GM12878 (cell line): ENCODE measurements at regions not wholly inside any gene's neighbourhood (a gene's known extent, or its start where the extent isn't known, plus 50 kb on each side); places are given as distances from the start of the nearest gene placed in this dataset.

Experiments used
- ATAC-seq: fragments of 200-7000 bp; cut with Tn5 transposase; 3 replicates; pipeline ENCODE4 v1.9.1; 2020; ENCODE audit warnings: mild to moderate bottlenecking, moderate library complexity
- BruUV-seq: library from RNA; stranded (reverse); fragments of 400-500 nt; replicated peaks from 2 replicates; lab custom pipeline; 2021; lab: Mats Ljungman, UMichigan
- CTCF ChIA-PET: fragments of 300-600 bp; sonication (Branson Sonifier 250); formaldehyde crosslinking; extraction: SDS; loops from one replicate; lab custom pipeline; 2021; ENCODE audit warnings: inconsistent platforms; lab: Yijun Ruan, JAX
- POLR2A ChIA-PET: fragments of 350-600 bp; formaldehyde crosslinking; extraction: SDS; loops from one replicate; lab custom pipeline; 2021; ENCODE audit warnings: inconsistent platforms; lab: Charles Lee
- RAD21 ChIA-PET: fragments of 300-600 bp; sonication (Branson Sonifier 250); formaldehyde crosslinking; loops from one replicate; lab custom pipeline; 2023; ENCODE audit warnings: antibody characterized with exemption; ENCODE audit not compliant: unreplicated experiment; lab: Charles Lee
- SMC1A ChIA-PET: fragments of 300-600 bp; sonication (Branson Sonifier 250); formaldehyde crosslinking; loops from one replicate; lab custom pipeline; 2023; ENCODE audit not compliant: unreplicated experiment, uncharacterized antibody; lab: Charles Lee
- DNase-seq: peaks from one replicate; pipeline ENCODE4 v3.0.0-alpha.2; 2011; ENCODE audit warnings: low read depth, low spot score
- FAIRE-seq: peaks from 3 replicates; lab custom pipeline; 2011; peaks lifted over from hg19 to GRCh38; lab: Jason Lieb, UNC
- H2AFZ ChIP-seq: 2 replicates; pipeline ENCODE4 v1.6.0; 2011; ENCODE audit warnings: low read depth, low read length, control low read depth; ENCODE audit not compliant: control insufficient read depth
- H3K27ac ChIP-seq: 2 replicates; pipeline ENCODE4 v1.5.1; 2011; ENCODE audit warnings: control low read depth; ENCODE audit not compliant: control insufficient read depth, insufficient read depth
- H3K27me3 ChIP-seq, 2 experiments: replicated peaks in 1 of 2; 2 replicates each; pipeline versions ENCODE4 v1.6.0 to v1.6.1; 2011; ENCODE audit warnings: low read length in 1 of 2; ENCODE audit not compliant: control insufficient read depth in 2 of 2, insufficient read depth in 2 of 2
- H3K36me3 ChIP-seq, 2 experiments: 2 replicates each; pipeline ENCODE4 v1.5.1; 2011; ENCODE audit warnings: low read length in 1 of 2; ENCODE audit not compliant: control insufficient read depth in 2 of 2, insufficient read depth in 2 of 2
- H3K4me1 ChIP-seq: 2 replicates; pipeline ENCODE4 v1.6.1; 2011; ENCODE audit warnings: mild to moderate bottlenecking, low read length, moderate library complexity, mixed read lengths; ENCODE audit not compliant: control insufficient read depth, insufficient read depth
- H3K4me2 ChIP-seq: 2 replicates; pipeline ENCODE4 v1.6.0; 2011; ENCODE audit warnings: control low read depth; ENCODE audit not compliant: control insufficient read depth, insufficient read depth
- H3K4me3 ChIP-seq: fragments of 200-600 bp; sonication (generic); 2 replicates; pipeline ENCODE4 v1.5.1; 2016
- H3K79me2 ChIP-seq: 2 replicates; pipeline ENCODE4 v1.6.0; 2011; ENCODE audit warnings: low read length; ENCODE audit not compliant: control insufficient read depth, insufficient read depth
- H3K9ac ChIP-seq: 2 replicates; pipeline ENCODE4 v1.8.0; 2011; ENCODE audit warnings: low read length, control low read depth, mixed read lengths; ENCODE audit not compliant: control insufficient read depth, insufficient read depth
- H3K9me3 ChIP-seq: replicated peaks from 3 replicates; pipeline ENCODE4 v1.5.1; 2011; ENCODE audit warnings: mild to moderate bottlenecking, low read length; ENCODE audit not compliant: control insufficient read depth, insufficient read depth
- H4K20me1 ChIP-seq: 2 replicates; pipeline ENCODE4 v1.6.0; 2011; ENCODE audit not compliant: control insufficient read depth, insufficient read depth
- ESRRA ChIP-seq: IDR thresholded peaks from 2 replicates; pipeline ENCODE4 v1.6.1; 2012; ENCODE audit warnings: mild to moderate bottlenecking, low read length, improper control_type of control experiment
- FOXM1 ChIP-seq: IDR thresholded peaks from 2 replicates; pipeline ENCODE4 v1.6.1; 2012; ENCODE audit warnings: low read depth, mild to moderate bottlenecking, inconsistent platforms, low read length, moderate library complexity
- JUND ChIP-seq: IDR thresholded peaks from 2 replicates; pipeline ENCODE4 v1.6.1; 2012; ENCODE audit warnings: low read depth, mild to moderate bottlenecking, low read length, improper control_type of control experiment, moderate library complexity
- PAX5 ChIP-seq: IDR thresholded peaks from 2 replicates; pipeline ENCODE4 v1.6.1; 2011; ENCODE audit warnings: low read depth, low read length, borderline replicate concordance
- PML ChIP-seq: IDR thresholded peaks from 2 replicates; pipeline ENCODE4 v1.6.1; 2012; ENCODE audit warnings: low read length, inconsistent platforms
- POU2F2 ChIP-seq: IDR thresholded peaks from 3 replicates; pipeline ENCODE4 v1.6.1; 2011; ENCODE audit warnings: low read depth, mild to moderate bottlenecking, low read length, borderline replicate concordance
- TCF3 ChIP-seq: IDR thresholded peaks from 2 replicates; pipeline ENCODE4 v1.6.1; 2012; ENCODE audit warnings: low read depth, mild to moderate bottlenecking, low read length, borderline replicate concordance; ENCODE audit not compliant: insufficient read depth
- ZZZ3 ChIP-seq: IDR thresholded peaks from 2 replicates; pipeline ENCODE4 v1.6.1; 2011; ENCODE audit warnings: low read depth; ENCODE audit not compliant: control insufficient read depth, insufficient read length
- WGBS: methylation state at CpG from one replicate; pipeline ENCODE4 v1.1.6; 2016; ENCODE audit warnings: low lambda C conversion rate; ENCODE audit not compliant: insufficient replicate concordance, insufficient coverage; ENCODE audit errors: missing lambda C conversion rate; 5-methylcytosine and 5-hydroxymethylcytosine counted together
- in situ Hi-C: fragments of 300-500 bp; cut with MboI; formaldehyde crosslinking; loops from 9 replicates; pipeline ENCODE4 v1.14.3; 2018; ENCODE audit warnings: mixed read lengths
- intact Hi-C: fragments of 100-400 bp; cut with micrococcal nuclease; formaldehyde crosslinking; loops from one replicate; pipeline ENCODE4 v1.14.2; 2022; ENCODE audit not compliant: unreplicated experiment
- TF ChIP-seq, protein P1 (sequence below): fragments of 450-650 bp; formaldehyde crosslinking; IDR thresholded peaks from 2 replicates; pipeline ENCODE4 v1.4.0; 2020; ENCODE audit warnings: mild to moderate bottlenecking, moderate library complexity
- TF ChIP-seq, protein P2 (sequence below): fragments of 450-650 bp; IDR thresholded peaks from 2 replicates; pipeline ENCODE4 v1.6.1; 2017; ENCODE audit warnings: low read depth, mild to moderate bottlenecking, moderate library complexity
- TF ChIP-seq, protein P3 (sequence below): fragments of 450-650 bp; IDR thresholded peaks from 2 replicates; pipeline ENCODE4 v1.6.1; 2018; ENCODE audit warnings: borderline replicate concordance, mild to moderate bottlenecking; ENCODE audit not compliant: partially characterized antibody

DNA sequence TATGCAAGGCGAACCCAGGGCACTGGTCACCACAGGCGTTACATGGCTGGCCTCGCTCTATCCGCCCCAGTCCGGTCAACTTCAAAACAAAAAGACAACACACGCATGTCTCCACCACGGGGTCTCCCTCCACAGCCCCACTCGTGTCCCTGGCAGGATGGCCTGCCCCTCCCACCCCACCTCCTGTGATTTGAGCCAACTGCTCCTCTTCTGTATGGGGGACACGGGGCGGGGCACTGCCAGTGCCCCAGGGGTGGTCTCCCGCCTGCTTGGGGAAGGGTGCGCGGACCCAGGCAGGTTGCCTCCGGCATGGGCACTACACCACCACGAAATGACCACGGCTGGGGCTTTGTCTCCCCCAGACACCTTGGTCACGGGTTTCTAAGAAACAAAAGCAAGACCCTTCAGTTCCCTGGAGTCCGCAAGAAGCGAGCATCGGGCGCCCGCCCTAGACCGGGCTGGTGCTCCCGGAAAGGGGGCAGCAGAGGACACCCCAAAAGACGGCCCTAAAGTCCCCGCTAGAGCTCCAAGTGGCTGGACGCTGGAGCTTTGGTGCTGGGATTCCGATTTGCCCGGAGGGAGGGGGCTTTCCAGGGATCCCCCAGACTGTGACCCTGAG lies 219.3 kb upstream of the PRICKLE2 start:
- ChIA-PET SMC1A (interaction anchor here (1.2 to 2.8 kb wide), 3 partner anchors 12 to 18 kb away, joined by 3 to 16 read pairs (median 4); no protein-coding TSS in a partner anchor), RAD21 (interaction anchor here (0.9 to 2.1 kb wide), 4 partner anchors 12 to 20 kb away, joined by 3 to 7 read pairs (median 3); no protein-coding TSS in a partner anchor), POLR2A (interaction anchor here (0.8 kb wide), 1 partner anchor 27 kb away, joined by 4 read pairs; no protein-coding TSS in a partner anchor), CTCF (interaction anchor here (1.0 to 1.7 kb wide), 3 partner anchors 20 to 45 kb away, joined by 3 to 6 read pairs (median 4); no protein-coding TSS in a partner anchor)
- H3K9ac ChIP-seq: no peak overlapping the region
- no peaks in the 10 kb centered on the region; the same call in 1 of the 2 replicates for H3K4me1 ChIP-seq
- in situ Hi-C loops (no loop called here), intact Hi-C loops (no loop called here)
- H3K4me3 ChIP-seq: no peak overlapping the region; the same call in 1 of the 2 replicates
- no peak overlapping the region for H3K27ac ChIP-seq
- BruUV-seq: no TSS peak
- peaks cover 3 to 5% of the 10 kb centered on the region in 2 experiments; a peak in 2 of 4 replicates for H3K27me3 ChIP-seq
- H2AFZ ChIP-seq: no peak overlapping the region
- H4K20me1 ChIP-seq: no peaks in the 10 kb centered on the region
- no peak for FAIRE-seq
- DNase-seq: no peak
- 41% methylated on average over 24 of the region's 29 CpGs for WGBS
- no peaks in the 10 kb centered on the region for H3K79me2 ChIP-seq
- H3K9me3 ChIP-seq: no peaks in the 10 kb centered on the region
- no peaks in the 10 kb centered on the region for H3K36me3 ChIP-seq
- no peak overlapping the region for H3K4me2 ChIP-seq
- ATAC-seq: no peak
- no peak for TF ChIP-seq FOXM1
- no peak for TF ChIP-seq ESRRA
- TF ChIP-seq, protein P1, sequence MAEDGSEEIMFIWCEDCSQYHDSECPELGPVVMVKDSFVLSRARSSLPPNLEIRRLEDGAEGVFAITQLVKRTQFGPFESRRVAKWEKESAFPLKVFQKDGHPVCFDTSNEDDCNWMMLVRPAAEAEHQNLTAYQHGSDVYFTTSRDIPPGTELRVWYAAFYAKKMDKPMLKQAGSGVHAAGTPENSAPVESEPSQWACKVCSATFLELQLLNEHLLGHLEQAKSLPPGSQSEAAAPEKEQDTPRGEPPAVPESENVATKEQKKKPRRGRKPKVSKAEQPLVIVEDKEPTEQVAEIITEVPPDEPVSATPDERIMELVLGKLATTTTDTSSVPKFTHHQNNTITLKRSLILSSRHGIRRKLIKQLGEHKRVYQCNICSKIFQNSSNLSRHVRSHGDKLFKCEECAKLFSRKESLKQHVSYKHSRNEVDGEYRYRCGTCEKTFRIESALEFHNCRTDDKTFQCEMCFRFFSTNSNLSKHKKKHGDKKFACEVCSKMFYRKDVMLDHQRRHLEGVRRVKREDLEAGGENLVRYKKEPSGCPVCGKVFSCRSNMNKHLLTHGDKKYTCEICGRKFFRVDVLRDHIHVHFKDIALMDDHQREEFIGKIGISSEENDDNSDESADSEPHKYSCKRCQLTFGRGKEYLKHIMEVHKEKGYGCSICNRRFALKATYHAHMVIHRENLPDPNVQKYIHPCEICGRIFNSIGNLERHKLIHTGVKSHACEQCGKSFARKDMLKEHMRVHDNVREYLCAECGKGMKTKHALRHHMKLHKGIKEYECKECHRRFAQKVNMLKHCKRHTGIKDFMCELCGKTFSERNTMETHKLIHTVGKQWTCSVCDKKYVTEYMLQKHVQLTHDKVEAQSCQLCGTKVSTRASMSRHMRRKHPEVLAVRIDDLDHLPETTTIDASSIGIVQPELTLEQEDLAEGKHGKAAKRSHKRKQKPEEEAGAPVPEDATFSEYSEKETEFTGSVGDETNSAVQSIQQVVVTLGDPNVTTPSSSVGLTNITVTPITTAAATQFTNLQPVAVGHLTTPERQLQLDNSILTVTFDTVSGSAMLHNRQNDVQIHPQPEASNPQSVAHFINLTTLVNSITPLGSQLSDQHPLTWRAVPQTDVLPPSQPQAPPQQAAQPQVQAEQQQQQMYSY (CRISPR knock-in tag): no peak
- no peak for TF ChIP-seq JUND
- TF ChIP-seq PML: no peak
- TF ChIP-seq POU2F2: no peak
- TF ChIP-seq TCF3: no peak
- no peak for TF ChIP-seq ZZZ3
- TF ChIP-seq, protein P2, sequence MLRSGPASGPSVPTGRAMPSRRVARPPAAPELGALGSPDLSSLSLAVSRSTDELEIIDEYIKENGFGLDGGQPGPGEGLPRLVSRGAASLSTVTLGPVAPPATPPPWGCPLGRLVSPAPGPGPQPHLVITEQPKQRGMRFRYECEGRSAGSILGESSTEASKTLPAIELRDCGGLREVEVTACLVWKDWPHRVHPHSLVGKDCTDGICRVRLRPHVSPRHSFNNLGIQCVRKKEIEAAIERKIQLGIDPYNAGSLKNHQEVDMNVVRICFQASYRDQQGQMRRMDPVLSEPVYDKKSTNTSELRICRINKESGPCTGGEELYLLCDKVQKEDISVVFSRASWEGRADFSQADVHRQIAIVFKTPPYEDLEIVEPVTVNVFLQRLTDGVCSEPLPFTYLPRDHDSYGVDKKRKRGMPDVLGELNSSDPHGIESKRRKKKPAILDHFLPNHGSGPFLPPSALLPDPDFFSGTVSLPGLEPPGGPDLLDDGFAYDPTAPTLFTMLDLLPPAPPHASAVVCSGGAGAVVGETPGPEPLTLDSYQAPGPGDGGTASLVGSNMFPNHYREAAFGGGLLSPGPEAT: no peak
- no peak for TF ChIP-seq PAX5
- TF ChIP-seq, protein P3, sequence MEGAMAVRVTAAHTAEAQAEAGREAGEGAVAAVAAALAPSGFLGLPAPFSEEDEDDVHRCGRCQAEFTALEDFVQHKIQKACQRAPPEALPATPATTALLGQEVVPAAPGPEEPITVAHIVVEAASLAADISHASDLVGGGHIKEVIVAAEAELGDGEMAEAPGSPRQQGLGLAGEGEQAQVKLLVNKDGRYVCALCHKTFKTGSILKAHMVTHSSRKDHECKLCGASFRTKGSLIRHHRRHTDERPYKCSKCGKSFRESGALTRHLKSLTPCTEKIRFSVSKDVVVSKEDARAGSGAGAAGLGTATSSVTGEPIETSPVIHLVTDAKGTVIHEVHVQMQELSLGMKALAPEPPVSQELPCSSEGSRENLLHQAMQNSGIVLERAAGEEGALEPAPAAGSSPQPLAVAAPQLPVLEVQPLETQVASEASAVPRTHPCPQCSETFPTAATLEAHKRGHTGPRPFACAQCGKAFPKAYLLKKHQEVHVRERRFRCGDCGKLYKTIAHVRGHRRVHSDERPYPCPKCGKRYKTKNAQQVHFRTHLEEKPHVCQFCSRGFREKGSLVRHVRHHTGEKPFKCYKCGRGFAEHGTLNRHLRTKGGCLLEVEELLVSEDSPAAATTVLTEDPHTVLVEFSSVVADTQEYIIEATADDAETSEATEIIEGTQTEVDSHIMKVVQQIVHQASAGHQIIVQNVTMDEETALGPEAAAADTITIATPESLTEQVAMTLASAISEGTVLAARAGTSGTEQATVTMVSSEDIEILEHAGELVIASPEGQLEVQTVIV: no peak
